Ammon's horn (tissue), 1 donor: ENCODE measurements at regions not wholly inside any gene's neighbourhood (a gene's known extent, or its start where the extent isn't known, plus 50 kb on each side); places are given as distances from the start of the nearest gene placed in this dataset.

Experiments used
- DNase-seq: peaks from one replicate; pipeline ENCODE4 v3.0.0-alpha.2; 2016; ENCODE audit warnings: low spot score

DNA sequence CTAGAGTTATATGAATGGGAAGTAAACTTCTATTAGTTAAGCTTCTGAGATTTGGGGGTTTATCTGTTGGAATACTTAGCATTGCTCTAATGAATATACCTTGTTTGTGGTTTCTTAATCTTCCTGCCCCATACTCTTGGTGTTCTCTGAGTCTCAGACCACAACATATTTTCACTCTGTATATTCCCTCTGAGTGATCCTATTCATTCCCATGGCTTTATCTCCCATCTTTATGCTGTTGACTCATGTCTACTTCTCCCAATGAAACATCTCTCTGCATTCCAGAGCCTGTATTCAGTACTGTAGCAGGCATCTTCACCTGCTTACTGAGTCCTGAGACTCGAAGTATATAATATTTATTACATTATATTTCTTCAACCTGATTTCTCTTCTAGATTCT lies 283.7 kb upstream of the MAP3K7 start:
- no peak for DNase-seq

DNA sequence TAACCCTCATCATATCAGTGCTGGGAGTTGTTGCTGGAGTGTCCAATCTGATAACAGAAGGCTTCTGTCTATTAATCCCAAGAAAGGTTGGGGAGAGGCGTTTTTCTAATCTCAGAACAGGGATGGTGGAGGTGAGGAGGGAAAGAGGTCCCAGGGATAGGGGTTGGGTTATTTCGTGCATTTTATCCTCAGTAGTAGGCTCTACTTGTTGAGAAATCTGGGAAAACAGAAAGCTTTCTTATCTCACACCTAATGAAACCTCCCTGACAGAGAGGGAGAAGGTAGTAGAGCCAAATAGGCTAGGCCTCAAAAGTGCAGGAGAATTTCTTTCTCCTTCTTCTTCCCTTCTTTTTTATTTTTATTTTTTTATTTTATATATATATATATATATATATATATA lies 281.8 kb upstream of the MAP3K7 start:
- DNase-seq: no peak

DNA sequence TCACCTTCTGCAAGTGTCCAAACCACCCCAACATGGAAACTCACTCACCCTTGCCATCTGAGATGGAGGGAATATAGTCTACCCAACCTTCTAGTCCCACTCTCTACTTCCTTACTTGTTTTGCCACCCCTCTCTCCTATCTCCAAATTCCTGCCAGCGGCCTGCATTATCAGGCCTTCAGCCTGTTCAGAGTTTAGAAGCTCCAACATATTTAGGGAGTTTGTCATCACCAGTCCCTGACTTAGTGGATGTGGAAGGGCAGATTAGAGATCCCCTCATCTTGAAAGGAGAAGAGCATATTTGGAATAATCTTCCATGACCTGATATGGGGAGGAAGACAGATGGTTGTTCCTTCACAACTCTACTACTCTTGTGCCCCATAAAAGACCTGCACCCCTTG lies 281.4 kb upstream of the MAP3K7 start:
- no peak for DNase-seq

DNA sequence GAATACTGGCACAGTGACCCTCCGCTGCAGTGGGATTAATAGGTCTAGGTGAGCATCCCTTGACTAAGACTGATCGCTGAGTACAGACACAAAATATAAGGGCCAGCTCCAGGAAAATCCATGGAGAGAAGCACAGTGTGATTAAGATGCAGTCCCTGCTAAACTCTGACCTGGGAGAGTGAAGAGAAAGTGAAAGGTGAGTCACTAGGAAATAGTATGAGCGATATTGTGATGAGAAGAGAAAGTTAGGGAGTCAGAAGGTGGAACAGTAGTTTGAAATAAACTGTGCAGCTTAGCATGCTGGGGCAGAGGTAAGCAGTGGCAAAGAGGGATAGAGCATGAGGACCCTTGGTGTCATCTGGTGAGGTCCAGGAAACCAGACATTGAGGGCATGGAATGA lies 278.6 kb upstream of the MAP3K7 start:
- DNase-seq: no peak

DNA sequence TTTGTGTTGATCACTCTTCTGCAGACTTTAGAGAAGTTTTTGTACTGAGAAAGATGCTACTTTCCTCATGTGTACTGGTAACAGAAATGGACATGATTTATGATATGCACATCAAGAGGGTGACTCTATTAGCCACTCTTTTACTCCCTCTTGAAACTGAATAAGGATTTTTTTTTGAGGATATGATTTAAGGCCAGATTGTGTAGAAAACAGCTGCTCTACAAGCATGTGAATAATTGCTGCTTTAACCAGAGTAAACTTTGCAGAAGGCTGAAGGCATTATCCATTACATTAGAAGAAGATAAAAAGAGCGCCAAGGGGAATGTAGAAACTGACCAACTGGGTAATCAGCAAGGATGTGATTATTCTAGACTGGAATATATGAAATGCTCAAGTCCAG lies 276.2 kb upstream of the MAP3K7 start:
- DNase-seq: no peak

DNA sequence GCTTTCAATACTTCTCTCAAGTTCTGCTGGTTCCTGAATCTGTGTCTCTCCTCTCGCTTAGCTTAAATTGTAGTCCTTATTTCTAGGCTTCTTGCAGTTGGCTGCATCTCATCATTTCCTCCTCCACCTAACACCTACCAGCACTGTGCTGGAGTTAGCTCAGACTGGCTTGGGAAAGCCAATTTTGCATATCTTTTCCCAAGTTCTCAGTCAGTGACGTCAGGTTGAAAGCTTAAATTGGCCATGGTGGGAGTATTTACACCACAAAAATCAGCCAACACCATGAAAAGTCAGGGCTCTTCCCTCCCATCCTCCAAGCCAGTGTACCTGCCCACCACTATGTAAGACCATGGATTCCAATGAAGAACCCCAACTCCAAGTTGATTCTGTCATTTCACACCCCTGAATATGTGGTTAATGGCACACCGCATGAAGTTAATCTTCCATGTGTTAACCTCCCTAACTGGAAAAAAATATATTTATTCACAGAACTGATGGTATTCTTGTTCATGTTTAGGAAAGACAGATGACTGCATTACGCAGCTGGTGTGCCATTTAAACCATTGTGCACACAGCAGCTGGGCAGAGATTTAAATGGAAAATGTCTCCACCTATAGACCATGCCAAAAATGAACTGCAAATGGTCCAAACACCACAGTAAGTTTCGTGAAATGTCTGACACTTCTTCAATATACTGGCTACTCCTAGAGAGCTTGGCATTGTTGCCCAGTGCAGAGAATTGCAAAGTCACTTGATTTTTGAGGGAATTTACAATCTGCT lies 274.1 kb upstream of the MAP3K7 start:
- DNase-seq: no peak

DNA sequence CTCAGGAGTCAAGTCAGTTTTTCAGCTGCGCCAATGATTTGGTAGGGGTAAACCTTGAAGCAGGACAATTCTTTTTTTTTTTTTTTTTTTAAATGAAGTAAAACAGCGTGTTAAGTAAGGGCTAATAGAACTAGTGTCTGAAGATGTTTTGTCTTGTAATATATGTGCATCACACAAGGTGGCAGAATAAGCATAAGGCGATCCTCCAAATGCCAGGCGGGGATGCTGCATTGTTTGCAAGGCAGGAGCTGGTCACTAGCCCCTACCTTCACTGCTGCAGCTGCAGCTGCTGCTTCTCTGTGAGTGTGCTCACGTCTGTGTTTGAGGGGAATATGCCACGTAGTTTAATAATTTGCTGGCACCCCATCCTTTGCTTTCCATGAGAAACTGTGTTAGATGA lies 272.7 kb upstream of the MAP3K7 start:
- DNase-seq: peak; percentile 48

DNA sequence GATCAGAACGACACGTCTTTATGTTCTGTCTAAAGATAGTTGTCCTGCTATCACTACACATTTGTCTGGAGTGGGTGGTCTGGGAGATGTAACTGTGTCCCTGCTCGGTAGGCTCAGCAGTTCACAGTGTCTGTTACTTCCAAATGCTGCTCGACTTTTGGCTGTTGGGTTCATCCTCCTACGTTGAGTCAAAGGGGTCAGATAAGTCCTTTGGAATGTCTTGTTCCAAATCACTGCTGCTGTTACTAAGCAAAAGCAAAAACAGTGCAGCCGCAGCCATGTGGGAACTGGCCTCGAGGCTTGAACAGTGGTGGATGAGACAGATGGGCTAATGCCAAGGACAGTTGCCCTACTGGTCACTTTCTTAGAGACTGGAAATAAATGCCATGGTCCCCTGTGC lies 272.2 kb upstream of the MAP3K7 start:
- no peak for DNase-seq

DNA sequence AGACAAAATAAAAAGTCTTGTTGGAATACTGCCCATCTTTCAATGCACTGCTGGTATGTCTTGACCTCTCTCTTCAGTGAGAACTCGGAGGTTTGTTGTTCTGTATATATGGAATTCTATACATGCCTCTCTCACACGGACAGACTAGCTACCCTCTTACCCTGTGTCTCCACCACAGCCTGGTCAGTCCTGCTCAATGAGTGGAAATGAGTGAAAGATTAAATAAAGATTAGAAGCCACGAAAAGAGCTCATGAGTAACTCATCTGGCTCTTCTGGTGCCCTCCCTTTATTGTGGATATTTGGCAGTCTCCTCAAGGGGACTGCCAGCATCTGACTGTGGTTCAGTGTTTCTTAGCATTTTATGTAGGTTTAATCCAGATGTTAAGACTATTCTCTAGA lies 262.8 kb upstream of the MAP3K7 start:
- DNase-seq: no peak

DNA sequence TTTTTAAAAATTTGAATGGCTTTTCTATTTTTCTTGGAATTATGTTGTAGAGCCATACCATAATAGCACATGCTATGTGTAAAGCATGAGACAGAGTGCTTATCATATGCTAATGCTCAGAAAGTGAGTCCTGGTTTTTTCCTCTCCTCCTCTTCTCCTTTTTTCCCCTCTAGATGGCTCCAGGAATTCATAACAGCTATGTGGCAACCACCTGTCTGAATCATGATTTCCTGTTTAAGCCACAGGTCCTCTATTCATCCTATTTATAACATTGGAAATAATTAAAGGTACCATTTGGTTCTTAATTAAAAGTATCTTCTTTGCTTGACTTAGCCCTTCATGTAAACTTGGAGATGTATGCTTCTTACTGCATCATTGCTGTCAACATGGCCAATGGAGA lies 260.0 kb upstream of the MAP3K7 start:
- DNase-seq: no peak

DNA sequence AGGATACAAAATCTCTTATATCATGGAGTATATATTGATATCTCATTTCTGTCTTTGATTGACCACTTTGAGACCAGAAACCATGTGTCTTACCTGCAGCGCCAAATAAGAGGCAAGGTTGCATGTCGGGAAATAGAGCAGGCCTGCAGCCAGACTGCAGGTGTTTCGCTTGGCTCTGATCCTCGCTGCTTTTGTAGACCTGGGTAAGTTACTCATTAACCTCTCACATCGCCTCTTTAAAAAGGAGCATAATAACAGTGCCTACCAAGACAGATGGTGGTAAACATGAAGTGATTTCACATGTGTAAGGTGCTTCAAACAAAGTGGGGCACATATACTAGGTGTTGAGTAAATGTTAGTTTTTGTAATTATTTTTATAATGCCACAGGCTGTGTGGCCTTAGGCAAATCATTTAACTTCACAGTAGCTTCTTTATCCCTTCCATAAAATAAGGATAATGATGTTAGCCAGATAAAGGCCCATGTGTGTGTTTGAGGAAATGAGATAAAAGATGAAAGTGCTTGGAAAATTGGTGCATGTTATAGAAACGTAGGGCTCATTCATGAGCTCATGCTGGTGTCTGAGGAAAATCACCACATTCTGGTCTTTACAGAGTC lies 248.8 kb upstream of the MAP3K7 start:
- no peak for DNase-seq

DNA sequence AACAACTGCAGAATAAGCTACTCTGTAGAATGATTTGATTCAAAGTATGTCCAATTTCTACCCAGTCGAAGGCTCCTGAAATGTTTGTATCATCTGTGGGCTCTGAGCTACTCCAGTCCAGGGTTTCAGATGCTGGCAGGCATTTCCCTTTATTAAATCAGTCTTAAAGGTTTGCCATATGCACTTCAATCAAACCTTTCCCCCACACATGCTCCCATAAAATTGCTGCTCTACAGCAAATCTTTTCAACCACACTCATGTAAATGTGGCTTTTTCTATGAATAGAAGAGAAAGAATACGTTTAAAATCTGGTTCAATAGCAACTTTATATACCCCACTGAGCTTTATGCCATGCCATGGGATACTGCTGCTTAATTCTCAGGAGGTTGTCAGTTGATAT lies 242.4 kb upstream of the MAP3K7 start:
- no peak for DNase-seq

DNA sequence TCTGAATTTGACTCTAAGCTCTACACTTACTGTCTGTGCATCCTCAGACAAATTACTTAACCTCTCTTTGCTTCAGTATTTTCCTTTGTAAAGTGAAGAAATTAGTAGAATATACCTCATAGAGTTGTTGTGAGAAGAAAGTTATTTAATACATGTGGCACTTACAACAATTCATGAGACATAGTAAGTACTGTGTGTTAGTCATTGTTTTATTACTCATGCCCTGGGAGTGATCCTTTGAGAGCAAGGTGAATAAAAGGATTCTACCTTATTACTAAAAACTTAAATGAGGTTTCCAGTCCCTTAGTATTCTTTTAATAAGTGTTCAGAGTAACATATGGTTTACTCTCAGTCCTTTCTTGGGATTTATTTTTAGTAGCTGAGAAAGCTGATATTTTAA lies 233.6 kb upstream of the MAP3K7 start:
- DNase-seq: no peak

DNA sequence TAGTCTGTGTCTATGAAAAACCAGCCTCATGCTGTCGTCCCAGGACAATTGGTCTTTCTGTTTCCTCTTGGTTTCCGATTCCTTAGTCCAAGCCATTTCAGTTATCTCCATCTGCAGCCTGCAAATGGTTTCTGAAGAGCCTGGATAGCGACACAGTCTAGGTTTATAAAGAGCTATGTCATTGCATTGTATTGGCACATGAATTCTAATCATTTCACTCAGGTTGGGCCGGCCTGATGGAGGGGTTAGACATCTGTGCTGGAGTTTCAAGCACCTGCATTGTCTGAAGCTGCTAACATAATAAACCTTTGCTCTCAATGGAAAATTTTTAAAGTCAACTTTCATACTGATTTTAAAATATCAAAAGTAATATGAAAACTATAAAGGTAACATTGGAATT lies 232.6 kb upstream of the MAP3K7 start:
- DNase-seq: no peak

DNA sequence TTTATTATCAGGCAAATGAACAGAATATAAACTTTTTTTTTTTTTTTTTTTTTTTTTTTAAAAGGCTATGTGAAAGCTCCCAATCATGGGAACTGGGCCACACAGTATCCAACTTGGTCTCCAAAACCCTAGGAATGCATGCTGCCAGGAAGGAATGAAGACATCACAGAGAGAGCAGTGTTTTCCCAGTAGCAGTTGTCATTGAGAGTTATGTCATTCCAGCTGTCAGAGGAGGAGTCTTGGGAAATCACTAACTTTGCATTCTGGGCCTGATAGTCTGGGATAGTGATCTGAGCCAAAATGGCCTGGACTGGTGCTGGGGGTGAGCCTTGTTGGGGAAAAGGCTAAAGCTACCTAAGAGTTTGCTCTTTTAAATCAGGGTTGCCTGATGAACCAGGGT lies 231.3 kb upstream of the MAP3K7 start:
- no peak for DNase-seq

DNA sequence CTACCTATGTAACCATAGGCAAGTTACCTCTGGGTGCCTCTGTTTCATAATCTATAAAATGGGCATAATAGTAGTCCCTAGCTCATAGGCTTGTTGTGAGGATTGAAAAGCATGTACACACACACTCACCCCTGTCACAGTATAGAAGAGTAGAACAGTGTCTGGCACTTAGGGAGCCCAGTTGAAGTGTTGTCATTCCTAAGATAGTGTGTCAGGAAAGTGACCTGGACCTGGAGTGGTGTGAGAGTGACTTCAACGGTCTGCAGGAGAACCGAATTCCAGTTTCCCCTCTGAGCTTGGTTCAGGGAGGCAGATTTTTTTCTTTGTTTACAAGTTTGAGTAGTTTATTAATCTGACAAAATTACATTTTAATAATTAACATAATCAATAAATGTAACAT lies 229.9 kb upstream of the MAP3K7 start:
- DNase-seq: no peak

DNA sequence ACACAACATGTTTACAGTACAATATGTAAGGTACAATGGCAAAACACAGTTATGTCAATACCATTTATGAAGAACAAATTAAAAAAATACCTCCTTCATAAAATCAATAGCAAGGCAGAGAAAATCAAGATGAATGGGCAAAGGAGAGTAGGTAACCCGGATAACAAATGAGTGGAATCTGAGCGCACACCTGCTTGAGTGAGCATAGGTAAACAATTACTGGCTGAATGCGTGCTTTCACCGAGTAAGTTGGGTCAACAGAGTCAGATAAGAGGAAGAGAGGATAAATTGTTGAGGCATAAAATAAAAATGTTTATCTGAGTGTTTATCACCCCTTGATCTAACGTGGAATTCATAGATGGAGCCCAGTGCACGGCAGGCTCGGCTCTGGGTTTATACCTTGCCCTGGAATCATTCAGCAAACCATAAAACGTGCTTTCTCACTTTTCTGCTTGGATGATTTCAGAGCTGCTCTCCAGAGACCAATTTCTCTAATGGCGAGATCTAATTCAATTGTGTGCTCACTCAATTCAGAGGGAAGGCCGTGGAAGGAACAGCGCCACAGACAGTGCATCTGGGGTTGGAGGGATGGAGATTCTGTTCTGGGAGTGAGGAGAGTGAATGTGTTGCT lies 224.8 kb upstream of the MAP3K7 start:
- DNase-seq: no peak

DNA sequence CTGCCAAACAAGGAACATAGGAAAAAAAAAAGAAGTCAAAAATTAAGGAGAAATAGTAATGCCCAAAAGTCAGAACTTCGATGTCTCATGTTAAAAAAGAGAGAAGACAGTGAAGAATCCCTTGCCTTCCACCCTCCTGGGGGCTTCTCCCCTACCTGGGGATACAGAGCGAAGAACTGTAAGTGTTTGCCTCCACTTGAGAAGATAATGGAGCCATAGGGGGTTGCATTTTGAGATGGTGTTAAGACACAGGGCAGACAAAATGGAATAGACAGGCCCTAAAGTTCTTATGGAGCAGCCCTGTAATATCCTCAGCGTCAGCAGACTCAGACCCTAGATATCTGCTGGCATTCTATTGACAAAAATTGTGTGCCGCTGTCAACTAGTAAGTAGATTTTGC lies 222.2 kb upstream of the MAP3K7 start:
- no peak for DNase-seq

DNA sequence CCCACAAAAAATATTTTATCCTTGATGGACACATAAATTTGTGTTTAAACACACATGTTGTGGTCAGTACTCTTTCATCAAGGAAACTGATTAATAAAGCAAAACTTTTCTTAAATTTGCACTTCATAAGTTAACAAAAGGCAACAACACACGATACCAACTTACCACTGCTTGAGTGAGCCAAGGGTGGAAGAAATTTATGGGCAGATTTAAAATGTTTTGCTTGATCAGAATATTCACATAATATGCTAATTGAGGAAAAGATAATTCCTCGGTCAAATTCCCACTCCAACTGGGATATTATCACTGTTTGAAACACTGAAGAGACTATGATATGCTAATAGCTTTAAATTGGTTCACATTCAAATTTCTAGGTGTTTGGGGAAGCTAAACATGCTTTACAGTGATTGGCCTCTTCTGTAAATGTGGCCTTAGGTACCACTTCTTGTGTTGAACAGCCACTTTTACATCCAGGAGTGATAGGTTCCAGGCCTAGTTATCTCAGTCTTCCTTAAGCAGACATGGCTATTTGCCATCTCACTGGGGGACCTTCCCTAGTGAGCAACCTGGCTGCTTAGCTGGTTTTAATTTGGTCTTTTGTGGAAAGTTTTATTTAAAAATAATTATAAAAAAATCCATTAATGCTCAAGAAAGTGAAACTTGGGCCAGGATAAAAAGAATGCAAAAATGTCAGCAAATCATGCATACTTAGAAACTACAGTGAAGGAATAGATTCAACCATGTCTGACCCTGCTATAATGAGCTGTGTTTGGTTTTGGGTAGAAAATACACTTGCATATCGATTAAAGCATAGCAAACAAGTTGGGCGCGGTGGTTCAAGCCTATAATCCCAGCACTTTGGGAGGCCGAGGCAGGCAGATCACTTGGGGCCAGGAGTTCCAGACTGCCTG lies 221.2 kb upstream of the MAP3K7 start:
- DNase-seq: no peak

DNA sequence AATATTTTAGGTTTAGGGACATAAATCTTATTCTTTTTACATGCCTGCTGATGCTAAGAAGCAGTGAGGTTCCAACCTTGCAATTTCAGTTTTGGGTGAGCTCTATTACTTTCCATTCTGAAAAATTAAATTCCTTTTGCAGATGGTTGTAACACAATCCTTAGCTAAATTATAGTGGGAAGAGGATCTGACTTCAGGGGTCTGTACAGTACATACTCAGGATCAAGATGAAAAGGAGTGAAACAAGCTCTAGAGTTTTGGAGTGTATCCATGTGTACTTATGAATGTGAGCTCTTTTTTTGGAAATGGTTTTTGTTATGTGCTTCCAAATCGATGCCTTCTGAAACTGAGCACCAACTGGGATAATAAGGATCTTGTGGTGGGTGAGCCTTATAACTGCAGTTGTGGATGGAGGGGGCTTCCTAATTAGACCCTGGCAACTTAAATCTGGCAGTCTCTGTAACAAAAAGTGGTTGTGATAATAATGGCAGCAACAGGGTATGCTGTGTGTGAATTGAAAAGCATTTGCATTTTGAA lies 218.8 kb upstream of the MAP3K7 start:
- no peak for DNase-seq

DNA sequence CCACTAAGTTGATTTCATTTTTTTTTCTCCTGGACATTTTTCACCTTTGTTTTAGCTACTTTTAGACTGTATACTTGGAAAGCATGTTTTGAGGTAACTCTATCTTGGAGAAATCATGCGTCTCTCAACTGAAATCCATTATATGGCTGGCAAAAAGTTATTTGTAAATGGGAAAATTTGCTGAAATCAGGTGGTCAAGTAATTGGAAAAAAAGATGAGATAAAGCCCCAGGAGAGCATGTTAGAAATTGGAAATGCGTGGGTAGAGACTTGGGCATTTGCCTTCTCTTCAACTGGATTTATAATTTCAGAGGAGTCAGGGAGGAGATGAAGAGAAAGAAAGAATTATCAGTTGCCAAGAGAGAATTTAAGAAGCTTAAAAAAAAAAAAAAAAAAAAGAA lies 217.1 kb upstream of the MAP3K7 start:
- no peak for DNase-seq

DNA sequence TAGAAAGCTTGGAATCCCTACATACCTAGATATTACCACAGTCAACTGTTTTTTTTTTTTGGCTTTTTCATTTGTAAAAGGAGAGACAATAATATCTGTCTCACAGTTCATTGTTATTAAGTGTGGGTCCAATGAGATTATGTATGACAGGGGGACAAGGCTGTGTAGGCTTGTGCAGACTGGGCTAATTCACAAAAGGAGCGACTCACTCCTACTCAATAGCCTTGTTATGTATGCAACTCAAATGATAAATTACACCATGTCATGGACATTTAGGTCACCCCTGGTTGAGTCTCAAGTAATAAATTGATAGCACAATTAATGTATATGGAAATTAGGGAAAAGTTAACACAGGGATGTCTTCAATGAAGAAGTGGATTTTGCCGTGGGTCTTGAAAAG lies 208.2 kb upstream of the MAP3K7 start:
- no peak for DNase-seq
